ENCODE measurements at regions not wholly inside any gene's neighbourhood (a gene's known extent, or its start where the extent isn't known, plus 50 kb on each side); places are given as distances from the start of the nearest gene placed in this dataset.

- CTCF ChIA-PET, result no interaction called here
- ATAC-seq (no peak), DNase-seq (ENCODE audit: low spot score) (no peak)
- POLR2A ChIA-PET, result no interaction called here
- H3K27ac Mint-ChIP-seq, result no peak overlapping the region
- H3K27me3 Mint-ChIP-seq (ENCODE audit: low read depth), result no peaks in the 10 kb centered on the region; the same call in 1 of the 2 replicates
- H3K4me3 Mint-ChIP-seq, result no peak overlapping the region
- peaks cover 8% of the 10 kb centered on the region for H3K4me1 Mint-ChIP-seq
- H3K36me3 Mint-ChIP-seq, result no peaks in the 10 kb centered on the region
- H3K9me3 Mint-ChIP-seq, result no peaks in the 10 kb centered on the region; the same call in 1 of the 2 replicates
- no peak for TF ChIP-seq ATF6 (CRISPR knock-in tag; IDR thresholded peaks at IDR 0.05)
- no peak for TF ChIP-seq ZNF396 (CRISPR knock-in tag; IDR thresholded peaks at IDR 0.05; ENCODE audit: borderline replicate concordance)
- TF ChIP-seq AR (CRISPR knock-in tag; IDR thresholded peaks at IDR 0.05), result no peak
- TF ChIP-seq ZNF121 (CRISPR knock-in tag; IDR thresholded peaks at IDR 0.05), result no peak
- TF ChIP-seq SP1 (CRISPR knock-in tag; conservative IDR thresholded peaks at IDR 0.05), result no peak
Observed at GRCh38 chr10:4199196-4199595, 414.2 kb upstream of the KLF6 start.

- H3K27me3 Mint-ChIP-seq (ENCODE audit: low read depth), result no peaks in the 10 kb centered on the region; the same call in 1 of the 2 replicates
- H3K4me3 Mint-ChIP-seq, result no peak overlapping the region
- H3K9me3 Mint-ChIP-seq, result no peaks in the 10 kb centered on the region; the same call in 1 of the 2 replicates
- ChIA-PET POLR2A (no interaction called here), CTCF (no interaction called here)
- H3K27ac Mint-ChIP-seq, result no peak overlapping the region
- no peak for ATAC-seq
- H3K4me1 Mint-ChIP-seq, result peaks cover 8% of the 10 kb centered on the region
- TF ChIP-seq ATF6 (CRISPR knock-in tag; IDR thresholded peaks at IDR 0.05), result no peak
- no peaks in the 10 kb centered on the region for H3K36me3 Mint-ChIP-seq
- DNase-seq (ENCODE audit: low spot score), result no peak
Observed at GRCh38 chr10:4198216-4198615, 413.2 kb upstream of the KLF6 start.

GRCh38 chr10:4197676-4198075 lies 412.7 kb upstream of the KLF6 start:
- ChIA-PET CTCF (no interaction called here), POLR2A (no interaction called here)
- no peak for DNase-seq (ENCODE audit: low spot score)
- no peaks in the 10 kb centered on the region; the same call in 1 of the 2 replicates for H3K27me3 Mint-ChIP-seq (ENCODE audit: low read depth)
- H3K36me3 Mint-ChIP-seq, result no peaks in the 10 kb centered on the region
- no peak overlapping the region for H3K4me3 Mint-ChIP-seq
- no peak for ATAC-seq
- no peak overlapping the region for H3K27ac Mint-ChIP-seq
- peaks cover 5% of the 10 kb centered on the region for H3K4me1 Mint-ChIP-seq
- H3K9me3 Mint-ChIP-seq, result no peaks in the 10 kb centered on the region; the same call in 1 of the 2 replicates
- TF ChIP-seq TP53 (CRISPR knock-in tag; IDR thresholded peaks at IDR 0.05) (no peak), ATF6 (CRISPR knock-in tag; IDR thresholded peaks at IDR 0.05) (no peak), FOXP1 (CRISPR knock-in tag; IDR thresholded peaks at IDR 0.05; ENCODE audit: borderline replicate concordance) (no peak), ESRRA (CRISPR knock-in tag; IDR thresholded peaks at IDR 0.05; ENCODE audit: borderline replicate concordance) (no peak), USF2 (CRISPR knock-in tag; IDR thresholded peaks at IDR 0.05) (no peak), NR1H2 (CRISPR knock-in tag; IDR thresholded peaks at IDR 0.05) (no peak), IRF2 (CRISPR knock-in tag; IDR thresholded peaks at IDR 0.05; ENCODE audit: borderline replicate concordance, low read depth) (no peak), MXD4 (CRISPR knock-in tag; IDR thresholded peaks at IDR 0.05; ENCODE audit: borderline replicate concordance) (no peak), ATF1 (CRISPR knock-in tag; IDR thresholded peaks at IDR 0.05) (no peak), ZNF281 (CRISPR knock-in tag; IDR thresholded peaks at IDR 0.05) (no peak), IRF1 (CRISPR knock-in tag; IDR thresholded peaks at IDR 0.05) (no peak), OVOL2 (CRISPR knock-in tag; IDR thresholded peaks at IDR 0.05; ENCODE audit: borderline replicate concordance) (no peak), CREB1 (CRISPR knock-in tag; IDR thresholded peaks at IDR 0.05) (no peak)
